Ishikawa (cell line): ENCODE measurements at regions not wholly inside any gene's neighbourhood (a gene's known extent, or its start where the extent isn't known, plus 50 kb on each side); places are given as distances from the start of the nearest gene placed in this dataset.

Source experiments
- CEBPB ChIP-seq: IDR thresholded peaks from 2 replicates; pipeline ENCODE4 v1.6.1; 2012
- CREB1 ChIP-seq: IDR thresholded peaks from 2 replicates; pipeline ENCODE4 v1.6.1; 2012; ENCODE audit warnings: low read depth
- EGR1 ChIP-seq: IDR thresholded peaks from 2 replicates; pipeline ENCODE4 v1.6.1; 2012
- EP300 ChIP-seq: IDR thresholded peaks from 2 replicates; pipeline ENCODE4 v1.6.1; 2012; ENCODE audit warnings: borderline replicate concordance
- FOXM1 ChIP-seq: IDR thresholded peaks from 2 replicates; pipeline ENCODE4 v1.6.1; 2012; ENCODE audit warnings: low read depth, borderline replicate concordance
- NFIC ChIP-seq: IDR thresholded peaks from 2 replicates; pipeline ENCODE4 v1.6.1; 2012
- RAD21 ChIP-seq: IDR thresholded peaks from 2 replicates; pipeline ENCODE4 v1.6.1; 2012; ENCODE audit warnings: low read depth
- TAF1 ChIP-seq: IDR thresholded peaks from 2 replicates; pipeline ENCODE4 v1.6.1; 2012; ENCODE audit warnings: low read depth, mild to moderate bottlenecking
- TCF12 ChIP-seq: IDR thresholded peaks from 2 replicates; pipeline ENCODE4 v1.6.1; 2012; ENCODE audit warnings: low read depth
- TEAD4 ChIP-seq: IDR thresholded peaks from 2 replicates; pipeline ENCODE4 v1.6.1; 2012
- YY1 ChIP-seq: IDR thresholded peaks from 2 replicates; pipeline ENCODE4 v1.6.1; 2012; ENCODE audit warnings: low read depth
- ZBTB7A ChIP-seq: IDR thresholded peaks from 2 replicates; pipeline ENCODE4 v1.6.1; 2012; ENCODE audit warnings: low read depth
- TF ChIP-seq, protein P1 (sequence below): IDR thresholded peaks from 2 replicates; pipeline ENCODE4 v1.6.1; 2012
- TF ChIP-seq, protein P2 (sequence below): IDR thresholded peaks from 2 replicates; pipeline ENCODE4 v1.6.1; 2012
- TF ChIP-seq, protein P3 (sequence below): IDR thresholded peaks from 2 replicates; pipeline ENCODE4 v1.6.1; 2012; ENCODE audit warnings: low read depth, mild to moderate bottlenecking

DNA sequence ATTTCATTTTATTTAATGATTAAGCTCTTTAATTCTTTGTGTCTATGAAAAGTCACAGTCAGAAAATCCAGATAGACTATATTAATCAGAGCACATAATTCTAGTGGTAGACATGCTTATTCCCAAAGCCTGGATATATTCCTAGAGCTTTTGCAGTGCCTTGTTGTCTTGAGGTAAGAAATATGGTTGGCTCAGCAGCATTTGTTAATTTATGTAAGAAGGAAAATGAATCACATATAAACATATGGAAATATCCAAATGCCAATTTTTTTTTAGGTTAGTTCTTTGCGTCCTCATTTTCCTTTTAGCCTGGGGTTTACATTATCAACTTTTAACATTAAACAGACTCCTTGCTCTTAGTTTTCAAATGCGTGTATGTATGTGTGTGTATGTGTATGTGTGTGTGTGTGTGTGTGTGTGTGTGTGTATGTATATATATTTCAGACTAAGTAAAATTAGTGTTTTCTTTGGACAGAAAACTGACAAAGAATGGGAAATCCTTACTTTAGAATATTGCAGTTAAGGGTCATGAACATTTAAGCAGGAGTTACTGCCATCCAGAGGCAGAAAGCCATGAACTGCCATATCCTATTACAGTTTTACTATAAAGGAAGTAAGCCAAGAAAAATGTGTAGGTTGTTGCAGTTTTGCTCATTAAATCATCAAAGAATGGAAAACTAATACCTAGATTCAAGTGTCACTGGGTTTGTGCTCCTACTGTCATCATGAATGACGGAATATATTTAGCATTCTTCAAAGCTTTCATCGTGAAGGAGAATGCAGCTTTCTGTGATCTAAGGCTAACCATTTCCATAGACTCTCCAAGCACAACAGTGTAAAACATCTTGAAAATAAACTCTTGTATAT is 477.1 kb upstream of the NR5A2 start:
- TF ChIP-seq YY1, result no peak
- peak; percentile 34; the same call in 1 of the 2 replicates for TF ChIP-seq NFIC
- TF ChIP-seq RAD21, result peak; percentile 46
- 0 out of 2 replicates have a peak, but pooled peaks have one; percentile 17 for TF ChIP-seq TEAD4

DNA sequence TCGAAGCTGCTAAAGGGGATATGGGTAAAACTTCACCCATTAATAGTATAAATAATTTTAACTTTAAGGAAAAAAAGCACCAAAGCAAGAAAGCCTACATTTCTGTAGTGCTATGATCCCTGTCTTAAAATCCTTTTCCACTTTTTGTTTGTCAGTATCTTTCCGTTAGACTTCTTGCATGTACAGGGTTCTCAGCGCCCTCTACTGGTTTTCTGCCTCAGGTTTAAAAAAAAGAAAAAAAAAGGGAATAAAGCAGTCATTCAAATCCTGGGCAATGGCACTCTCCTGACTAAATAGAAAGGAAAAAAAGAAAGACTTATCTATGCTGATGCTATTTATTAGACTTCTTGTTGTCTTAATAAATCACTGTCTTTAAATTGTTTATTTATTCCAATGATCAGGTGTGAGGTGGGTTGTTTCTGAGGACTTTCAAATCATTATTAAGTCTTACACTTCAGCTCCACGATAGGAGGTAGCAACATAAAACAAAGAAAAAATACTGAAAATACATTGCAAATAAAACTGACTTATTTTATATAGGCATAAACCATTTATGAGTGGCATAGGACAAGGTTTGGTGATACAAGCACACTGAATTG is 475.4 kb upstream of the NR5A2 start:
- no peak for TF ChIP-seq EGR1
- TF ChIP-seq RAD21, result peak; percentile 79

DNA sequence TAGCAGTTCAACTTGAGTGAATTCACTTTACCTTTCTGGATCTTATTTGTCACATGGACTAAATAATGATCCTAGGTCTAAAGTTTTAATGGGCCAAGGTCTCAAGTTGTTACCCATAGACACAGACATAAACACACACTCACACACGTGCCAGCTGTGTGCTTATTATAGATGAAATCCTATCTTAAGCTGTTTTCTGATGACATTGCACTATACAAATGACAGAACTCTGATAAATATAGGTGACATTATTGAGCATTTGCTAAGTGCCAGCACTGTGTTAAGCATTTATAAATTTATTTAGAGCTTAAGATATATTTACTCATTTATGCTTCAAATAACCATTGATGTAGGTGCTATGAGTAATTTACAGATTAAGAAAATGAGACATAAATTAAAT is 474.4 kb upstream of the NR5A2 start:
- TF ChIP-seq YY1 (no peak), RAD21 (no peak), CEBPB (no peak), CREB1 (no peak), EP300 (no peak), TCF12 (no peak), ZBTB7A (no peak), TEAD4 (no peak), FOXM1 (no peak), NFIC (no peak)
- TF ChIP-seq, protein P1, sequence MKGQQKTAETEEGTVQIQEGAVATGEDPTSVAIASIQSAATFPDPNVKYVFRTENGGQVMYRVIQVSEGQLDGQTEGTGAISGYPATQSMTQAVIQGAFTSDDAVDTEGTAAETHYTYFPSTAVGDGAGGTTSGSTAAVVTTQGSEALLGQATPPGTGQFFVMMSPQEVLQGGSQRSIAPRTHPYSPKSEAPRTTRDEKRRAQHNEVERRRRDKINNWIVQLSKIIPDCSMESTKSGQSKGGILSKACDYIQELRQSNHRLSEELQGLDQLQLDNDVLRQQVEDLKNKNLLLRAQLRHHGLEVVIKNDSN, result no peak
- TF ChIP-seq, protein P2, sequence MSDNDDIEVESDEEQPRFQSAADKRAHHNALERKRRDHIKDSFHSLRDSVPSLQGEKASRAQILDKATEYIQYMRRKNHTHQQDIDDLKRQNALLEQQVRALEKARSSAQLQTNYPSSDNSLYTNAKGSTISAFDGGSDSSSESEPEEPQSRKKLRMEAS, result no peak
- TF ChIP-seq, protein P3, sequence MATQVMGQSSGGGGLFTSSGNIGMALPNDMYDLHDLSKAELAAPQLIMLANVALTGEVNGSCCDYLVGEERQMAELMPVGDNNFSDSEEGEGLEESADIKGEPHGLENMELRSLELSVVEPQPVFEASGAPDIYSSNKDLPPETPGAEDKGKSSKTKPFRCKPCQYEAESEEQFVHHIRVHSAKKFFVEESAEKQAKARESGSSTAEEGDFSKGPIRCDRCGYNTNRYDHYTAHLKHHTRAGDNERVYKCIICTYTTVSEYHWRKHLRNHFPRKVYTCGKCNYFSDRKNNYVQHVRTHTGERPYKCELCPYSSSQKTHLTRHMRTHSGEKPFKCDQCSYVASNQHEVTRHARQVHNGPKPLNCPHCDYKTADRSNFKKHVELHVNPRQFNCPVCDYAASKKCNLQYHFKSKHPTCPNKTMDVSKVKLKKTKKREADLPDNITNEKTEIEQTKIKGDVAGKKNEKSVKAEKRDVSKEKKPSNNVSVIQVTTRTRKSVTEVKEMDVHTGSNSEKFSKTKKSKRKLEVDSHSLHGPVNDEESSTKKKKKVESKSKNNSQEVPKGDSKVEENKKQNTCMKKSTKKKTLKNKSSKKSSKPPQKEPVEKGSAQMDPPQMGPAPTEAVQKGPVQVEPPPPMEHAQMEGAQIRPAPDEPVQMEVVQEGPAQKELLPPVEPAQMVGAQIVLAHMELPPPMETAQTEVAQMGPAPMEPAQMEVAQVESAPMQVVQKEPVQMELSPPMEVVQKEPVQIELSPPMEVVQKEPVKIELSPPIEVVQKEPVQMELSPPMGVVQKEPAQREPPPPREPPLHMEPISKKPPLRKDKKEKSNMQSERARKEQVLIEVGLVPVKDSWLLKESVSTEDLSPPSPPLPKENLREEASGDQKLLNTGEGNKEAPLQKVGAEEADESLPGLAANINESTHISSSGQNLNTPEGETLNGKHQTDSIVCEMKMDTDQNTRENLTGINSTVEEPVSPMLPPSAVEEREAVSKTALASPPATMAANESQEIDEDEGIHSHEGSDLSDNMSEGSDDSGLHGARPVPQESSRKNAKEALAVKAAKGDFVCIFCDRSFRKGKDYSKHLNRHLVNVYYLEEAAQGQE, result no peak

DNA sequence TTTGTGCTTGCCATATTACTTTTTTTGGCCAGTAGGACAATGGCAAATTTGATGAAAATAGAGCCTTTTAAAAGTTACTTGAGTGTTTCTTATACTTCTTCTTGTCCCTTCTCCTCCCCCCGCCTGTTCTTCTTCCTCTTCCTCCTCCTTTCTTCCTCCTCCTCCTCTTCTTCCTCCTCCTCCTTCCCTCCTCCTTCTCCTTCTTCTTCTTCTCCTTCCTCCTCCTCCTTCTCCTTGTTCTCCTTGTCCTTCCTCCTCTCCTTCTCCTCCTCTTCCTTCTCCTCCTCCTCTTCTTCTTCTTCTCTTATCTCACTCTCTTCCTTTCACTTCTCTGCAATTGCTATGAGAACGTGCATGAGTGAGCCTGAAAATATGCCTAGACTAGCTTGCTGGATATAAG is 466.2 kb upstream of the NR5A2 start:
- TF ChIP-seq RAD21, result no peak
- TF ChIP-seq EP300, result no peak
- TF ChIP-seq YY1, result no peak
- no peak for TF ChIP-seq TAF1
- TF ChIP-seq TCF12, result no peak
- no peak for TF ChIP-seq FOXM1
- TF ChIP-seq, protein P1, result no peak
- no peak for TF ChIP-seq CEBPB
- no peak for TF ChIP-seq NFIC

DNA sequence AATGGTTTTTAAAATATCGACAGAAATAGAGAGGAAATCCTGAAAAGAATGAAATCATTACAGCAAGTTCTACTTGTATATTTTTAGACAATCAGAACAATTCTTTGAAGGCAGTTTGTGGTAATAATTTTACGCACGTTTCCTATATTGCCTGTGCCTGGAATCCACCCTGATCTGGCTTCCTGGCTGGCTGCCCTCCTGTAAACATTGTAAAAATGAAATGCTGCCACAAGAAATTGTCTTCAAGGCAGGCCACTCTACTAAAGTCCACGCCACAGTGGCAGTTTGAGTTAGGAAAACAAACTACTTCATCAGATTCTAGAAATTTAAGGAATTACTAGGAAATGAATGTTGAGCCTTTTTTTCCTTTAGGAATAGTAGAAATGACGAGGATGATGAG is 454.5 kb upstream of the NR5A2 start:
- no peak for TF ChIP-seq EP300
- no peak for TF ChIP-seq YY1
- no peak for TF ChIP-seq RAD21
- TF ChIP-seq CREB1, result no peak
- TF ChIP-seq, protein P3, result no peak
- TF ChIP-seq TEAD4, result no peak
- no peak for TF ChIP-seq FOXM1
- TF ChIP-seq EGR1, result no peak
- no peak for TF ChIP-seq TAF1
- no peak for TF ChIP-seq TCF12
- TF ChIP-seq, protein P2, result no peak
- no peak for TF ChIP-seq ZBTB7A

DNA sequence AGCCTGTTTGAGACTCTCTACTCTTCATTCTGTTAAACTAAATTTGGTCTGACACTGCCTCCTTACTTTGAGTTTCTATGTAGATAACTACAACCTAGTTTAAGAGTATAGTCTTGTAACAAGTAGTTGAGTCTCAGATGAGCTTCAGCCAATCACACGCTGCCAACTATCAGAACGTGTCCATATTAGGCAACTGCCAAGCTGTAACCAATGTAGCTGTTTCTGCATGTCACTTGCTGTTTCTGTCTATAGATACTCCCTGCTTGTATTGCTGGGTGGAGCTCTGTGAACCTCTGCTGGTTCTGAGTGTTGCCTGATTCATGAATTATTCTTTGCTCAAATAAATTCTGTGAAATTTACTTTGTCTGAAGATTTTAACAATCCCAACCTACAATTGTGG is 452.6 kb upstream of the NR5A2 start:
- TF ChIP-seq, protein P3, result no peak
- TF ChIP-seq RAD21 (no peak), NFIC (no peak), TEAD4 (no peak), FOXM1 (no peak), EP300 (no peak), CEBPB (no peak), TAF1 (no peak), ZBTB7A (no peak), YY1 (no peak), TCF12 (no peak), CREB1 (no peak), EGR1 (no peak)
- TF ChIP-seq, protein P2, result no peak
- TF ChIP-seq, protein P1, result no peak
